COR-L47 (cell line): ENCODE measurements at regions not wholly inside any gene's neighbourhood (a gene's known extent, or its start where the extent isn't known, plus 50 kb on each side); places are given as distances from the start of the nearest gene placed in this dataset.

ENCODE experiments used
- DNase-seq: peaks from one replicate; lab custom pipeline; 2025; lab: John Stamatoyannopoulos, UW

GRCh38 chr2:121095257-121096080 is 189.5 kb downstream of the TFCP2L1 start:
- peak; percentile 84 for DNase-seq

- DNase-seq: no peak
Observed at GRCh38 chr2:121096611-121097010, 188.4 kb downstream of the TFCP2L1 start.

GRCh38 chr2:121098556-121098955 is 186.4 kb downstream of the TFCP2L1 start:
- no peak for DNase-seq

- peak; percentile 8 for DNase-seq
Observed at GRCh38 chr2:121099329-121100290, 185.4 kb downstream of the TFCP2L1 start.

- DNase-seq: no peak
Observed at GRCh38 chr2:121101093-121101715, 183.8 kb downstream of the TFCP2L1 start.

- no peak for DNase-seq
Observed at GRCh38 chr2:121102941-121103340, 182.1 kb downstream of the TFCP2L1 start.

GRCh38 chr2:121103960-121104359 is 181.0 kb downstream of the TFCP2L1 start:
- no peak for DNase-seq

GRCh38 chr2:121104721-121105141 is 180.3 kb downstream of the TFCP2L1 start:
- DNase-seq: no peak

GRCh38 chr2:121110924-121111323 is 174.1 kb downstream of the TFCP2L1 start:
- no peak for DNase-seq

GRCh38 chr2:121118951-121119350 is 166.1 kb downstream of the TFCP2L1 start:
- no peak for DNase-seq

- no peak for DNase-seq
Observed at GRCh38 chr2:121120411-121120810, 164.6 kb downstream of the TFCP2L1 start.

GRCh38 chr2:121120991-121121390 is 164.0 kb downstream of the TFCP2L1 start:
- DNase-seq: no peak

- DNase-seq: no peak
Observed at GRCh38 chr2:121121661-121122060, 163.3 kb downstream of the TFCP2L1 start.

- DNase-seq: no peak
Observed at GRCh38 chr2:121123268-121123667, 161.7 kb downstream of the TFCP2L1 start.

- DNase-seq: no peak
Observed at GRCh38 chr2:121124330-121124729, 160.7 kb downstream of the TFCP2L1 start.

- DNase-seq: no peak
Observed at GRCh38 chr2:121125350-121125749, 159.7 kb downstream of the TFCP2L1 start.

GRCh38 chr2:121128741-121129659 is 156.0 kb downstream of the TFCP2L1 start:
- DNase-seq: no peak

GRCh38 chr2:121129692-121130091 is 155.3 kb downstream of the TFCP2L1 start:
- DNase-seq: no peak

- no peak for DNase-seq
Observed at GRCh38 chr2:121130301-121130850, 154.6 kb downstream of the TFCP2L1 start.

GRCh38 chr2:121131375-121131774 is 153.6 kb downstream of the TFCP2L1 start:
- no peak for DNase-seq
